ENCODE measurements at regions not wholly inside any gene's neighbourhood (a gene's known extent, or its start where the extent isn't known, plus 50 kb on each side); places are given as distances from the start of the nearest gene placed in this dataset.

DNA sequence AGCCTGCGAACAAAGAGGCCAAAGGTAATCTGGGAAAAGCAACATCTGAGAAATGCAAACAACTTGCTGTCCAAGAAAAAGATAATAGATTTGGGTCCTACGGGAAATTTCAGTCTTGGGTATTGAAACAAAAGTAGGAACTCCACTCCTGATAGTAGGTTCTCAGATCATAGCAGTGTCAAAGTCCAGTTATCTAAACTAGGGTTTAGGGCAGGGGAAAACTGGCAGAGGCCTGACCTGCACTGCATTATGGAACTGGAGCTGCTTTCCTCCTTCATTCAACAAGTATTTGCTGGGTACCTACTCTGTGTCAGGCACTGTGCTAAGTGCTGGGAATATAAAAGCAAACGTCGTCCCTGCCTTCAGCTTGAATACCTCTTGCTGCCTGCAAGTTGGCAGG, 60.7 kb upstream of the NGF start:
- Histone ChIP-seq H3K79me2 (no peaks in the 10 kb centered on the region), H3K9ac (no peak overlapping the region), H3K36me3 (ENCODE audit: control insufficient read depth, insufficient read depth, low read length) (no peaks in the 10 kb centered on the region), H2AFZ (no peak overlapping the region), H3K27ac (no peak overlapping the region), H3K4me3 (ENCODE audit: low read depth, low read length) (no peak overlapping the region), H3K9me3 (ENCODE audit: control insufficient read depth, low read length) (no peaks in the 10 kb centered on the region), H3K4me2 (ENCODE audit: low read length) (no peak overlapping the region), H3K27me3 (ENCODE audit: control insufficient read depth, insufficient read depth, low read length) (no peaks in the 10 kb centered on the region), H3K4me1 (no peaks in the 10 kb centered on the region)
- TF ChIP-seq, protein P1, sequence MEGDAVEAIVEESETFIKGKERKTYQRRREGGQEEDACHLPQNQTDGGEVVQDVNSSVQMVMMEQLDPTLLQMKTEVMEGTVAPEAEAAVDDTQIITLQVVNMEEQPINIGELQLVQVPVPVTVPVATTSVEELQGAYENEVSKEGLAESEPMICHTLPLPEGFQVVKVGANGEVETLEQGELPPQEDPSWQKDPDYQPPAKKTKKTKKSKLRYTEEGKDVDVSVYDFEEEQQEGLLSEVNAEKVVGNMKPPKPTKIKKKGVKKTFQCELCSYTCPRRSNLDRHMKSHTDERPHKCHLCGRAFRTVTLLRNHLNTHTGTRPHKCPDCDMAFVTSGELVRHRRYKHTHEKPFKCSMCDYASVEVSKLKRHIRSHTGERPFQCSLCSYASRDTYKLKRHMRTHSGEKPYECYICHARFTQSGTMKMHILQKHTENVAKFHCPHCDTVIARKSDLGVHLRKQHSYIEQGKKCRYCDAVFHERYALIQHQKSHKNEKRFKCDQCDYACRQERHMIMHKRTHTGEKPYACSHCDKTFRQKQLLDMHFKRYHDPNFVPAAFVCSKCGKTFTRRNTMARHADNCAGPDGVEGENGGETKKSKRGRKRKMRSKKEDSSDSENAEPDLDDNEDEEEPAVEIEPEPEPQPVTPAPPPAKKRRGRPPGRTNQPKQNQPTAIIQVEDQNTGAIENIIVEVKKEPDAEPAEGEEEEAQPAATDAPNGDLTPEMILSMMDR (IDR thresholded peaks at IDR 0.05): no peak

All from parathyroid adenoma (tissue), 2 donors.